ENCODE measurements at regions not wholly inside any gene's neighbourhood (a gene's known extent, or its start where the extent isn't known, plus 50 kb on each side); places are given as distances from the start of the nearest gene placed in this dataset.
A peak's percentile ranks its signal among the peaks of the same experiment; 100 is the strongest.

GRCh38 chr19:31981545-31981944 lies 363.9 kb upstream of the ZNF507 start:
- H2BK120ac ChIP-seq (replicated peaks; ENCODE audit: low read depth, low read length): no peak overlapping the region
- ChIA-PET CTCF (ENCODE audit: partially characterized antibody) (interaction anchor here (1.3 kb wide), 1 partner anchor 60 kb away, joined by 3 read pairs; no protein-coding TSS in a partner anchor), POLR2A (ENCODE audit: partially characterized antibody) (no interaction called here)
- H2BK5ac ChIP-seq (ENCODE audit: low read depth, low read length): no peak overlapping the region
- H3K18ac ChIP-seq (ENCODE audit: extremely low read depth, low read length): no peak overlapping the region
- no peak for FAIRE-seq
- H2AFZ ChIP-seq (ENCODE audit: low read length): no peak overlapping the region
- no peaks in the 10 kb centered on the region for H3K79me1 ChIP-seq (ENCODE audit: low read depth, low read length)
- no peak overlapping the region for H2BK20ac ChIP-seq (ENCODE audit: low read length)
- DNase-seq (ENCODE audit: low read depth in 1 of 2, low spot score in 2 of 2): peak in 1 of 2 experiments; percentile 16
- H2BK12ac ChIP-seq (ENCODE audit: low read depth, low read length): no peak overlapping the region
- H3K4ac ChIP-seq (replicated peaks; ENCODE audit: insufficient read length, low read depth, low read length): no peak overlapping the region
- H3K4me3 ChIP-seq (ENCODE audit: extremely low read depth in 1 of 4, insufficient read depth in 2 of 4, low read depth in 3 of 4, low read length in 4 of 4): no peak overlapping the region
- WGBS, 2 experiments (ENCODE audit: extremely low coverage in 1 of 2, insufficient coverage in 1 of 2, insufficient read length in 1 of 2, insufficient replicate concordance in 2 of 2, low coverage in 1 of 2, low lambda C conversion rate in 2 of 2, missing lambda C conversion rate in 1 of 2): 90% methylated on average over 2 of the region's 2 CpGs; no CpG with 5 or more reads in 1 of the 2 experiments
- no peak overlapping the region for H2BK15ac ChIP-seq (ENCODE audit: low read length)
- H4K91ac ChIP-seq (replicated peaks; ENCODE audit: insufficient read length, low read length): no peak overlapping the region
- H3K9me3 ChIP-seq (ENCODE audit: insufficient read depth in 2 of 2, low read depth in 1 of 2, low read length in 1 of 2): peaks cover 2 to 5% of the 10 kb centered on the region in 2 experiments; a peak in 1 of 4 replicates
- no peak overlapping the region for H4K5ac ChIP-seq (ENCODE audit: insufficient read length, low read depth, low read length)
- H4K8ac ChIP-seq (ENCODE audit: extremely low read depth, insufficient read depth, low read length): no peak overlapping the region
- H3K23ac ChIP-seq (ENCODE audit: insufficient read length): no peak overlapping the region
- H3K4me2 ChIP-seq (ENCODE audit: insufficient read depth in 1 of 2, low read depth in 2 of 2, low read length in 2 of 2): no peak overlapping the region
- no peaks in the 10 kb centered on the region for H4K20me1 ChIP-seq (replicated peaks in 1 of 2; ENCODE audit: control insufficient read depth in 1 of 2, insufficient read depth in 2 of 2, low read length in 2 of 2)
- no peaks in the 10 kb centered on the region for H3K27me3 ChIP-seq (replicated peaks in 1 of 4; ENCODE audit: control insufficient read depth in 3 of 4, extremely low read depth in 1 of 4, insufficient read depth in 3 of 4, low read length in 3 of 4)
- H3K9ac ChIP-seq (replicated peaks in 1 of 4; ENCODE audit: extremely low read depth in 1 of 4, low read depth in 3 of 4, low read length in 3 of 4): no peak overlapping the region
- H3K79me2 ChIP-seq (ENCODE audit: control insufficient read depth in 1 of 2, insufficient read depth in 2 of 2, low read length in 2 of 2): no peaks in the 10 kb centered on the region
- H3K14ac ChIP-seq (ENCODE audit: insufficient read length): no peak overlapping the region
- TF ChIP-seq RXRA (IDR thresholded peaks at IDR 0.05; ENCODE audit: insufficient read depth, low read depth, low read length): no peak
- no peak for TF ChIP-seq CREB1 (IDR thresholded peaks at IDR 0.05)
- no peak for TF ChIP-seq RAD21 (IDR thresholded peaks at IDR 0.05 in 1 of 2, conservative IDR thresholded peaks at IDR 0.05 in 1 of 2; ENCODE audit: low read depth in 2 of 2, low read length in 2 of 2)
- no peak for TF ChIP-seq ATF2 (IDR thresholded peaks at IDR 0.05; ENCODE audit: low read length)
- TF ChIP-seq ZNF274 (IDR thresholded peaks at IDR 0.05; ENCODE audit: borderline replicate concordance, extremely low read depth, low read length): no peak
- no peak for TF ChIP-seq USF2 (IDR thresholded peaks at IDR 0.05; ENCODE audit: low read length)
- TF ChIP-seq POLR2AphosphoS5 (IDR thresholded peaks at IDR 0.05; ENCODE audit: low read depth, low read length): no peak
- TF ChIP-seq RFX5 (IDR thresholded peaks at IDR 0.05; ENCODE audit: borderline replicate concordance, low read depth, low read length): no peak
- TF ChIP-seq GABPA (IDR thresholded peaks at IDR 0.05; ENCODE audit: borderline replicate concordance, insufficient read depth, low read length): no peak
- no peak overlapping the region for H3K27ac ChIP-seq (ENCODE audit: low read depth, low read length)
- 0 out of 2 replicates have a peak, but pooled peaks cover 2% of the 10 kb centered on the region for H3K23me2 ChIP-seq (ENCODE audit: low read depth, low read length)
- no peak overlapping the region for H2AK5ac ChIP-seq (ENCODE audit: low read depth, low read length)
- no peak overlapping the region for H3K56ac ChIP-seq (replicated peaks; ENCODE audit: insufficient read length, low read depth, low read length)
- H3K4me1 ChIP-seq (replicated peaks in 1 of 4; ENCODE audit: control insufficient read depth in 3 of 4, insufficient read depth in 4 of 4, low read length in 3 of 4): no peaks in the 10 kb centered on the region; a peak in 1 of 7 replicates
- H3K36me3 ChIP-seq (ENCODE audit: control insufficient read depth in 2 of 4, insufficient read depth in 4 of 4, low read length in 3 of 4): no peaks in the 10 kb centered on the region
